ENCODE measurements at regions not wholly inside any gene's neighbourhood (a gene's known extent, or its start where the extent isn't known, plus 50 kb on each side); places are given as distances from the start of the nearest gene placed in this dataset.

- Histone ChIP-seq H3K36me3 (ENCODE audit: control insufficient read depth, insufficient read depth, low read length, severe bottlenecking) (no peaks in the 10 kb centered on the region), H3K4me1 (ENCODE audit: control insufficient read depth, insufficient read depth, low read length) (peaks cover 35% of the 10 kb centered on the region), H3K27me3 (replicated peaks; ENCODE audit: control insufficient read depth, insufficient read depth, low read length) (no peaks in the 10 kb centered on the region), H3K9ac (ENCODE audit: low read length) (no peak overlapping the region), H3K9me3 (ENCODE audit: control insufficient read depth, low read length) (no peaks in the 10 kb centered on the region), H3K4me3 (ENCODE audit: low read length) (no peak overlapping the region)
- no peak for DNase-seq (ENCODE audit: low read depth)
Measured at GRCh38 chr14:71437870-71438269, 494.4 kb upstream of the RGS6 start.

DNA sequence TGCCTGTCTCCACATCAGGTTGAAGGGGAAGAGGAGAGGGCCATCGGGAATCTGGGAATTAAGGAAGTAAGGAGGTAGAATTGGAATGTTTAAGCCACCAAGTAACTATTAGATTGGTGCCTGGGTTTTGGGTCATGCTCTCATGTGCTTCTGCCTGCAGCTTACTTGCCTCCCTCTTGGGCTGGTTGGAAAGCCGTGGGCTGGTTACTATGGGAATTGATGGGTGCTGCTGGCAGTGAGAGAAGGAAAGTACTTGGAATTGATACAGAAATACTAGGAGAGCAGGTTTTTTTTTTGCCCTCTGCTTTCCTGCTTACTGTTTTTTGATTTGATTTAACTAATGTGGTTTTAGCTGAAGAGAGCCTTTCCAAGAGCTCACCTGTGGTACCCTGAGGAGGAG lies 493.5 kb upstream of the RGS6 start:
- Histone ChIP-seq H3K36me3 (ENCODE audit: control insufficient read depth, insufficient read depth, low read length, severe bottlenecking) (no peaks in the 10 kb centered on the region), H3K9me3 (ENCODE audit: control insufficient read depth, low read length) (no peaks in the 10 kb centered on the region), H3K4me1 (ENCODE audit: control insufficient read depth, insufficient read depth, low read length) (peaks cover 35% of the 10 kb centered on the region), H3K4me3 (ENCODE audit: low read length) (peak overlapping the region; percentile 22), H3K9ac (ENCODE audit: low read length) (peak overlapping the region; percentile 69), H3K27me3 (replicated peaks; ENCODE audit: control insufficient read depth, insufficient read depth, low read length) (no peaks in the 10 kb centered on the region)
- no peak for DNase-seq (ENCODE audit: low read depth)

GRCh38 chr14:71441126-71441525 lies 491.1 kb upstream of the RGS6 start:
- Histone ChIP-seq H3K4me3 (ENCODE audit: low read length) (peak overlapping the region; percentile 34), H3K4me1 (ENCODE audit: control insufficient read depth, insufficient read depth, low read length) (peaks cover 46% of the 10 kb centered on the region), H3K36me3 (ENCODE audit: control insufficient read depth, insufficient read depth, low read length, severe bottlenecking) (no peaks in the 10 kb centered on the region), H3K9ac (ENCODE audit: low read length) (no peak overlapping the region), H3K27me3 (replicated peaks; ENCODE audit: control insufficient read depth, insufficient read depth, low read length) (no peaks in the 10 kb centered on the region), H3K9me3 (ENCODE audit: control insufficient read depth, low read length) (no peaks in the 10 kb centered on the region)
- DNase-seq (ENCODE audit: low read depth): no peak

- Histone ChIP-seq H3K36me3 (ENCODE audit: control insufficient read depth, insufficient read depth, low read length, severe bottlenecking) (no peaks in the 10 kb centered on the region), H3K4me3 (ENCODE audit: low read length) (no peak overlapping the region), H3K9ac (ENCODE audit: low read length) (no peak overlapping the region), H3K4me1 (ENCODE audit: control insufficient read depth, insufficient read depth, low read length) (peaks cover 41% of the 10 kb centered on the region), H3K9me3 (ENCODE audit: control insufficient read depth, low read length) (no peaks in the 10 kb centered on the region), H3K27me3 (replicated peaks; ENCODE audit: control insufficient read depth, insufficient read depth, low read length) (no peaks in the 10 kb centered on the region)
- DNase-seq (ENCODE audit: low read depth): no peak
Measured at GRCh38 chr14:71444030-71444822, 488.0 kb upstream of the RGS6 start.

GRCh38 chr14:71448431-71449315 lies 483.6 kb upstream of the RGS6 start:
- Histone ChIP-seq H3K9ac (ENCODE audit: low read length) (no peak overlapping the region), H3K36me3 (ENCODE audit: control insufficient read depth, insufficient read depth, low read length, severe bottlenecking) (no peaks in the 10 kb centered on the region), H3K9me3 (ENCODE audit: control insufficient read depth, low read length) (peaks cover 7% of the 10 kb centered on the region), H3K4me3 (ENCODE audit: low read length) (no peak overlapping the region), H3K4me1 (ENCODE audit: control insufficient read depth, insufficient read depth, low read length) (peaks cover 20% of the 10 kb centered on the region), H3K27me3 (replicated peaks; ENCODE audit: control insufficient read depth, insufficient read depth, low read length) (no peaks in the 10 kb centered on the region)
- DNase-seq (ENCODE audit: low read depth): peak; percentile 37

DNA sequence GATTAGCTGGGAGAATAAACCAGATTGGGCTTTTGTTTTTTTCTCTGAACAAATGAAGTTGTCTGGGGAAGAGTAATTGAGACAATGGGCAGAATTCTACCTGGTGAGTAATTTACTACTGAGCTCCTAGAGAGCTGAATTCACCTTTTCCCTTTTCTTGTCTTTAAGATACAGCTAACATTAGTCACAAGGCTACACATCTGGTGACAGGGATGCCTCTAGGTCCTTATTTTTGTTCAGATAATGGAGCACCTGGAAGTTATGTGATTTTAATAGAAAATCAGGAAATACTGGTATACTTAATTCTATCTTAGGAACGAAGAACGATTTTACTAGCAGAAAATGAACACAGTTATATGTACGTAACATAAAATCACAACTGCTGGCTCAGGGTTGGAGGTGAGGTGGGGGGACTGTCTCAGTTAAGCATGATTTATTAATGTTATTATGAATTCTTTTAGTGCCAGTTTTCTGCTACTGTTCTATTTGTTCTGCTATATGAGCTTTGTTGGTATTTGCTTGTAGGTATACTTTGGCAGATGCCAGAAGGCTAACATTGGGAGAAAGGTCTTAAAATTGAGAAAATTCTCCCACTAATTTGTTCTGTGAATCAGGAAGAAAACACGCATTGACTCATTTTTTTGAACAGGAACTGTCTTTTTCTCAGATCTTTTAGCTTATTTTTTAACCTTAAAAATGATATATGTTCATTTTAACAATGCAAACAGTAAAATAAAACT lies 482.7 kb upstream of the RGS6 start:
- Histone ChIP-seq H3K9ac (ENCODE audit: low read length) (no peak overlapping the region), H3K36me3 (ENCODE audit: control insufficient read depth, insufficient read depth, low read length, severe bottlenecking) (no peaks in the 10 kb centered on the region), H3K27me3 (replicated peaks; ENCODE audit: control insufficient read depth, insufficient read depth, low read length) (no peaks in the 10 kb centered on the region), H3K4me3 (ENCODE audit: low read length) (no peak overlapping the region), H3K4me1 (ENCODE audit: control insufficient read depth, insufficient read depth, low read length) (peaks cover 20% of the 10 kb centered on the region), H3K9me3 (ENCODE audit: control insufficient read depth, low read length) (peaks cover 7% of the 10 kb centered on the region)
- DNase-seq (ENCODE audit: low read depth): no peak

DNA sequence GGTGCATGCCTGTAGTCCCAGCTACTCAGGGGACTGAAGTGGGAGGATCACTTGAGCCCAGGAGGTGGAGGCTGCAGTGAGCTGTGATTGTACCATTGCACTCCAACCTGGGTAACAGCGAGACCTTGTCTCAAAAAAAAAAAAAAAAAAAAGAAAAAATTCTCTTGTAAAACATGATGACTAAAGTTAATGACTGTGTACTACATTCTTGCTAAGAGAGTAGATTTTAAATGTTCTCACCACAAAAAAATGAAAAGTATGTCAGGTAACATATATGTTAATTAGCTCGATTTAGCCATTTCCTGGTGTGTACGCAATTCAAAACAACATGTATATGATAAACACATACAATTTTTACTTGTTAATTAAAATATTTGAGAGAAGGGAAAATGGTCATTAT lies 480.7 kb upstream of the RGS6 start:
- H3K4me1 ChIP-seq (ENCODE audit: control insufficient read depth, insufficient read depth, low read length): peaks cover 6% of the 10 kb centered on the region
- DNase-seq (ENCODE audit: low read depth): no peak

GRCh38 chr14:71452539-71452938 lies 479.7 kb upstream of the RGS6 start:
- H3K27me3 ChIP-seq (replicated peaks; ENCODE audit: control insufficient read depth, insufficient read depth, low read length): no peaks in the 10 kb centered on the region
- H3K4me1 ChIP-seq (ENCODE audit: control insufficient read depth, insufficient read depth, low read length): peaks cover 6% of the 10 kb centered on the region
- no peak for DNase-seq (ENCODE audit: low read depth)
- H3K9ac ChIP-seq (ENCODE audit: low read length): no peak overlapping the region
- H3K36me3 ChIP-seq (ENCODE audit: control insufficient read depth, insufficient read depth, low read length, severe bottlenecking): no peaks in the 10 kb centered on the region
- H3K9me3 ChIP-seq (ENCODE audit: control insufficient read depth, low read length): peaks cover 7% of the 10 kb centered on the region
- peak overlapping the region; percentile 3 for H3K4me3 ChIP-seq (ENCODE audit: low read length)

More for the DNA sequence above, 480.7 kb upstream of the RGS6 start:
- H3K27me3 ChIP-seq (replicated peaks; ENCODE audit: control insufficient read depth, insufficient read depth, low read length): no peaks in the 10 kb centered on the region
- no peak overlapping the region for H3K9ac ChIP-seq (ENCODE audit: low read length)
- peaks cover 7% of the 10 kb centered on the region for H3K9me3 ChIP-seq (ENCODE audit: control insufficient read depth, low read length)
- H3K36me3 ChIP-seq (ENCODE audit: control insufficient read depth, insufficient read depth, low read length, severe bottlenecking): no peaks in the 10 kb centered on the region
- no peak overlapping the region for H3K4me3 ChIP-seq (ENCODE audit: low read length)

DNA sequence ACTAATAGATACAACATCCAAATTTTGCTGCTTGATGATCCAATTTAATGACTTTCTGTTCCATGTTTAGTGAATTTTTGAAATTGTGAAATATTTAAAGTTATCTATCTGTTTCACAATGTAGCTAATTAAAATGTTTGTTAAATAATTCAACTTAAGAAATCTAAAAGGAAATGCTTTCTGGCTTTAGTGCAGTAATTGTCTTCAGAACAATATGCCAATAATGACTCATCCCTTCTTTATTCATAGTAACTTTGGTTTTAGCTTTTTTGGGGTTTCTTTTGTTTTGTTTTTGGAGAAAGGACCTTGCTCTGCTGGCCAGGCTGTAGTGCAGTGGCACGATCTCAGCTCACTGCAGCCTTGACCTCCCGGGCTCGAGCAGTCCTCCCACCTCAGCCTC lies 479.2 kb upstream of the RGS6 start:
- peak; percentile 50 for DNase-seq (ENCODE audit: low read depth)
- H3K36me3 ChIP-seq (ENCODE audit: control insufficient read depth, insufficient read depth, low read length, severe bottlenecking): no peaks in the 10 kb centered on the region
- no peak overlapping the region for H3K9ac ChIP-seq (ENCODE audit: low read length)
- H3K4me3 ChIP-seq (ENCODE audit: low read length): peak overlapping the region; percentile 3
- H3K4me1 ChIP-seq (ENCODE audit: control insufficient read depth, insufficient read depth, low read length): peaks cover 6% of the 10 kb centered on the region
- peaks cover 7% of the 10 kb centered on the region for H3K9me3 ChIP-seq (ENCODE audit: control insufficient read depth, low read length)
- no peaks in the 10 kb centered on the region for H3K27me3 ChIP-seq (replicated peaks; ENCODE audit: control insufficient read depth, insufficient read depth, low read length)

DNA sequence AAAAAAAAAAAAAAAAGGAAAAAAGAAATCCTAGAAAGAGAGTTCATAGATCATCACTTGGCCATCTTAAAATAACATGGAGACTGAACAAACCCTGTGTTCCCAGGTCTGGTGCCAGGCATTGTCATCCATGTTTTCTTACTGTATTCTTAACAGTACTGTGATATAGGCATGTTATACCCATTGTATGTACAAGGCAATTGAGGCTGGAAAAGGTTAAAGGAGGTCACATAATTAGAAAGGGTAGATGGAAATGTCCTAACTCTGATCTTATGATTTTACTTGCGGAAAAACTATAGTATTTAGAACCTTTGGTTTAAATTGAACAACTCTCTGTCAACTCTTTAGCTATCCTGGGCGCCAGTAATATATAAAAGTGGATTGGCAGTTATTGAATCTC lies 478.2 kb upstream of the RGS6 start:
- no peak overlapping the region for H3K4me3 ChIP-seq (ENCODE audit: low read length)
- H3K4me1 ChIP-seq (ENCODE audit: control insufficient read depth, insufficient read depth, low read length): peaks cover 6% of the 10 kb centered on the region
- DNase-seq (ENCODE audit: low read depth): no peak
- no peaks in the 10 kb centered on the region for H3K27me3 ChIP-seq (replicated peaks; ENCODE audit: control insufficient read depth, insufficient read depth, low read length)
- no peaks in the 10 kb centered on the region for H3K36me3 ChIP-seq (ENCODE audit: control insufficient read depth, insufficient read depth, low read length, severe bottlenecking)
- no peak overlapping the region for H3K9ac ChIP-seq (ENCODE audit: low read length)
- peaks cover 7% of the 10 kb centered on the region for H3K9me3 ChIP-seq (ENCODE audit: control insufficient read depth, low read length)
